Mesendoderm (in vitro differentiated cells): ENCODE measurements at regions not wholly inside any gene's neighbourhood (a gene's known extent, or its start where the extent isn't known, plus 50 kb on each side); places are given as distances from the start of the nearest gene placed in this dataset.

Experiments
- DNase-seq: peaks from one replicate; pipeline ENCODE4 v3.0.0; 2013
- H2AK5ac ChIP-seq: 2 replicates; pipeline ENCODE4 v1.6.1; 2013; ENCODE audit warnings: low read length, inconsistent platforms
- H2BK120ac ChIP-seq: 2 replicates; pipeline ENCODE4 v1.6.1; 2013; ENCODE audit warnings: low read depth, mild to moderate bottlenecking, low read length, moderate library complexity, mixed read lengths
- H2BK15ac ChIP-seq: replicated peaks from 2 replicates; pipeline ENCODE4 v1.6.1; 2013; ENCODE audit warnings: low read depth, mild to moderate bottlenecking, moderate library complexity
- H2BK5ac ChIP-seq: 2 replicates; pipeline ENCODE4 v1.6.1; 2013; ENCODE audit warnings: low read length, inconsistent platforms
- H3K18ac ChIP-seq: 2 replicates; pipeline ENCODE4 v1.6.1; 2013; ENCODE audit warnings: mild to moderate bottlenecking, low read length, mixed read lengths
- H3K23ac ChIP-seq: one replicate; pipeline ENCODE4 v1.6.1; 2013; ENCODE audit warnings: low read length
- H3K27ac ChIP-seq: 2 replicates; pipeline ENCODE4 v1.5.1; 2013; ENCODE audit warnings: low read depth, mild to moderate bottlenecking, inconsistent platforms, low read length, moderate library complexity
- H3K27me3 ChIP-seq: 2 replicates; pipeline ENCODE4 v1.6.1; 2013; ENCODE audit warnings: low read length, control low read depth, mild to moderate bottlenecking, inconsistent platforms; ENCODE audit not compliant: insufficient read depth, poor library complexity
- H3K36me3 ChIP-seq: 2 replicates; pipeline ENCODE4 v1.6.1; 2013; ENCODE audit warnings: low read length, inconsistent platforms; ENCODE audit not compliant: control insufficient read depth, insufficient read depth
- H3K4ac ChIP-seq: one replicate; pipeline ENCODE4 v1.6.1; 2013; ENCODE audit warnings: low read depth, mild to moderate bottlenecking, low read length, moderate library complexity
- H3K4me1 ChIP-seq: 2 replicates; pipeline ENCODE4 v1.6.1; 2013; ENCODE audit warnings: low read depth, low read length, inconsistent platforms; ENCODE audit not compliant: control insufficient read depth
- H3K4me2 ChIP-seq: 2 replicates; pipeline ENCODE4 v1.6.1; 2013; ENCODE audit warnings: low read length
- H3K4me3 ChIP-seq: 2 replicates; pipeline ENCODE4 v1.5.1; 2013; ENCODE audit warnings: mild to moderate bottlenecking, low read length
- H3K56ac ChIP-seq: one replicate; pipeline ENCODE4 v1.6.1; 2013; ENCODE audit warnings: low read length
- H3K79me1 ChIP-seq: 2 replicates; pipeline ENCODE4 v1.6.1; 2013; ENCODE audit warnings: low read length, inconsistent platforms
- H3K79me2 ChIP-seq: 2 replicates; pipeline ENCODE4 v1.6.1; 2013; ENCODE audit warnings: mild to moderate bottlenecking, low read length; ENCODE audit not compliant: control insufficient read depth, insufficient read depth
- H3K9ac ChIP-seq: 2 replicates; pipeline ENCODE4 v1.6.1; 2013; ENCODE audit warnings: low read length, inconsistent platforms
- H4K5ac ChIP-seq: one replicate; pipeline ENCODE4 v1.6.1; 2013; ENCODE audit warnings: low read length
- H4K8ac ChIP-seq: one replicate; pipeline ENCODE4 v1.6.1; 2013; ENCODE audit warnings: low read depth, mild to moderate bottlenecking, control low read depth, low read length, moderate library complexity
- WGBS: extraction: QIAGEN DNeasy Blood & Tissue Kit; methylation state at CpG from one replicate; pipeline ENCODE4 v1.1.7; 2013; ENCODE audit warnings: low lambda C conversion rate, missing lambda C conversion rate; ENCODE audit not compliant: insufficient coverage; ENCODE audit errors: extremely low coverage; 5-methylcytosine and 5-hydroxymethylcytosine counted together

- Histone ChIP-seq H3K9ac (no peak overlapping the region), H2BK120ac (no peak overlapping the region), H3K56ac (no peak overlapping the region), H4K5ac (no peak overlapping the region), H3K27me3 (no peaks in the 10 kb centered on the region), H3K18ac (no peak overlapping the region), H2BK15ac (no peak overlapping the region), H2AK5ac (no peak overlapping the region), H3K4ac (no peak overlapping the region), H3K23ac (no peak overlapping the region), H3K4me2 (no peak overlapping the region), H3K4me3 (no peak overlapping the region), H2BK5ac (no peak overlapping the region), H3K79me1 (no peaks in the 10 kb centered on the region), H3K4me1 (no peaks in the 10 kb centered on the region), H4K8ac (no peak overlapping the region), H3K36me3 (no peaks in the 10 kb centered on the region), H3K27ac (no peak overlapping the region), H3K79me2 (no peaks in the 10 kb centered on the region)
- no peak for DNase-seq
- no CpG with 5 or more reads among the region's 4 CpGs for WGBS
Observed at GRCh38 chr12:111163422-111163821, 205.5 kb downstream of the PHETA1 start.

DNA sequence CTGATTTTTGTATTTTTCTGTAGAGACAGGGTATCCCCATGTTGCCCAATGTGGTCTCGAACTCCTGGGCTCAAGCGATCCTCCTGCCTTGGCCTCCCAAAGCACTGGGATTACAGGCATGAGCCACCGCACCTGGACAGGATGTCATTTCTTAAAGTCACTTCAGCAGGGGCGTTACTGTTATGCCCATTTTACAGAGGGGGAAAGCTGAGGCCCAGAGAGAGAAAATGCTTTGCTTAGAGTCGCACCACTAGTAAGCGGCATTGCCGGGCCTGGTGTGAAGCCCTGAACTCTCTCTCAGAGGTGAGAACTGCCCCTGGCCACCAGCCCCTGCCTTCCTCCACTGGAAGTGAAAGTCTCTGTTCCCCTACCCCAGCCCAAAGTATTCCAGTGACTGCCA is 207.0 kb downstream of the PHETA1 start:
- no peak for DNase-seq
- Histone ChIP-seq H4K5ac (no peak overlapping the region), H3K36me3 (no peaks in the 10 kb centered on the region), H2BK120ac (no peak overlapping the region), H3K27ac (no peak overlapping the region), H3K18ac (no peak overlapping the region), H3K27me3 (no peaks in the 10 kb centered on the region), H3K4me1 (no peaks in the 10 kb centered on the region), H2AK5ac (no peak overlapping the region), H3K4me2 (no peak overlapping the region), H2BK5ac (no peak overlapping the region), H3K9ac (no peak overlapping the region), H4K8ac (no peak overlapping the region), H3K23ac (no peak overlapping the region), H2BK15ac (no peak overlapping the region), H3K56ac (no peak overlapping the region), H3K79me2 (no peaks in the 10 kb centered on the region), H3K79me1 (no peaks in the 10 kb centered on the region), H3K4me3 (no peak overlapping the region), H3K4ac (no peak overlapping the region)
- WGBS = no CpG with 5 or more reads among the region's 7 CpGs

DNA sequence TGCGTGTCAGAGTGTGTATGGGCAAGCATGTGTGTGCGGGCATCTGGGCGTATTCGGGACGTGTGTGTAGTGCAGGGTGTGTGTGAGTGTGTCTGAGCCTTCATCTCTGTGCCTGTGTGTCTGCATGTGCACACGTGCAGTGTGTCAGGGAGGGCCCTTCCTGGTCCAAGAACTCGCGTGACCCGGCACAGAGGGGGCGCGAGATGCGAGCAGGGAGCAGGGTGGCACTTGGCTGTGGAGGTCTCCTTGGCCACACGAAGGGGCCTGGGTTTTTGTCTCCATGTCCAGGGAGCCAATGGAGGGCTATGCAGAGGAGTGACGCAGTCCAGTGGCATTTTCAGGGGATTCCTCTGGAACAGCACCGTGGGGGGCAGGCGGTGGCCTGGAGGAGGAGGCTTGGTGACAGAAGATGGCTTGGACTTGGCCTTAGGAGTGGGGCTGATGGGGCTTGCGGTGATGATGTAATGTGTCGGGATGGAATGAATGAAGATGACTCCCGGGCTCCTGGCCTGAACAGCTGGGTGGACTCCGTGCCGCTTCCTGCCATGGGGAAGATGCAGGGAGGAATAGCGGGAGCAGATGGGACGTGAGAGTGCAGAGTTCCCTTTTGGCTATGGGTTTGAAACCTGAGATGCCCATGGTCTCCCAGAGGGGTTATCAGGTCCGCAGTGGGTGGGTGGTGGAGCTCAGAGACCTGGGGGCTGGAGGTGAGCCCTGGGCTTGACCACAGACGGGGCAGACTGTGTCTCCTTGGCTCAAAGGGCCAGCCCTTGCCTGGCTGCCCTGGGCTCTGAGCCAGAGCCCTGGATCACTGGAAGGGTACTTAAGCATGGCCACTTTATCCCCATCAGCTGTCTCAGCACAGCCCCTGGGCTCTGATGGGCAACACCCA is 208.3 kb downstream of the PHETA1 start:
- no CpG with 5 or more reads among the region's 25 CpGs for WGBS

DNA sequence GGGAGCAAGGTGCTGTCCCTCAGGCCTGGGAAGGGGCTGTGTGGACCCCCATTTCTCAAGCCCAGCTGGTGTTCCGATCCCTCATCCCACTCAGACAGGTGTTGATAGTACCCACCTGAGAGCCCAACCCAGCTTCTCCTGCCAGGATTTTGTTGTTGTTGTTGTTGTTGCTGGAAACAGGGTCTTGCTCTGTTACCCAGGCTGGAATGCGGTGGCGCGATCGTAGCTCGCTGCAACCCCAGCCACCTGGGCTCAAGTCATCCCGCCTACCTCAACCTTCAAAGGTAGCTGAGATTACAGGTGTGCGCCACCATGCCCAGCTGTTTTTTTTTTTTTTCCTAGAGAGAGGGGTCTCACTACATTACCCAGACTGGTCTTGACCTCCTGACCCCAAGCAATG is 209.9 kb downstream of the PHETA1 start:
- DNase-seq = peak; percentile 6
- no peak overlapping the region for H3K27ac ChIP-seq
- H2BK15ac ChIP-seq = no peak overlapping the region
- H4K5ac ChIP-seq = no peak overlapping the region
- no peaks in the 10 kb centered on the region for H3K27me3 ChIP-seq
- no peak overlapping the region for H3K4ac ChIP-seq
- no peak overlapping the region for H4K8ac ChIP-seq
- no peak overlapping the region for H2BK5ac ChIP-seq
- no peak overlapping the region for H3K23ac ChIP-seq
- H3K56ac ChIP-seq = no peak overlapping the region
- H2AK5ac ChIP-seq = no peak overlapping the region
- no peak overlapping the region for H2BK120ac ChIP-seq
- H3K79me1 ChIP-seq = no peaks in the 10 kb centered on the region
- no peak overlapping the region for H3K18ac ChIP-seq
- H3K4me1 ChIP-seq = peaks cover 3% of the 10 kb centered on the region
- no peaks in the 10 kb centered on the region for H3K36me3 ChIP-seq
- no peak overlapping the region for H3K4me2 ChIP-seq
- no peaks in the 10 kb centered on the region for H3K79me2 ChIP-seq
- WGBS = no CpG with 5 or more reads among the region's 8 CpGs
- H3K9ac ChIP-seq = no peak overlapping the region
- H3K4me3 ChIP-seq = no peak overlapping the region

More for the DNA sequence above, 208.3 kb downstream of the PHETA1 start:
- H4K5ac ChIP-seq = no peak overlapping the region
- H3K4ac ChIP-seq = no peak overlapping the region
- no peak overlapping the region for H3K23ac ChIP-seq
- H3K27ac ChIP-seq = no peak overlapping the region
- H2AK5ac ChIP-seq = no peak overlapping the region
- H2BK5ac ChIP-seq = no peak overlapping the region
- no peak overlapping the region for H3K4me2 ChIP-seq
- H3K79me2 ChIP-seq = no peaks in the 10 kb centered on the region
- H2BK15ac ChIP-seq = no peak overlapping the region
- peak; percentile 28 for DNase-seq
- no peak overlapping the region for H3K56ac ChIP-seq
- H2BK120ac ChIP-seq = no peak overlapping the region
- no peaks in the 10 kb centered on the region for H3K27me3 ChIP-seq
- H3K36me3 ChIP-seq = no peaks in the 10 kb centered on the region
- H3K79me1 ChIP-seq = no peaks in the 10 kb centered on the region
- H4K8ac ChIP-seq = no peak overlapping the region
- H3K4me3 ChIP-seq = no peak overlapping the region
- no peak overlapping the region for H3K9ac ChIP-seq
- H3K18ac ChIP-seq = no peak overlapping the region
- no peaks in the 10 kb centered on the region for H3K4me1 ChIP-seq

GRCh38 chr12:111157486-111157885 is 211.4 kb downstream of the PHETA1 start:
- Histone ChIP-seq H3K9ac (no peak overlapping the region), H2BK15ac (no peak overlapping the region), H3K79me1 (no peaks in the 10 kb centered on the region), H3K23ac (no peak overlapping the region), H2BK120ac (no peak overlapping the region), H3K36me3 (no peaks in the 10 kb centered on the region), H3K4me2 (no peak overlapping the region), H3K18ac (no peak overlapping the region), H3K4me3 (no peak overlapping the region), H2AK5ac (no peak overlapping the region), H3K27ac (no peak overlapping the region), H3K4ac (no peak overlapping the region), H3K27me3 (no peaks in the 10 kb centered on the region), H2BK5ac (no peak overlapping the region), H3K79me2 (no peaks in the 10 kb centered on the region), H3K56ac (no peak overlapping the region), H4K8ac (no peak overlapping the region), H4K5ac (no peak overlapping the region), H3K4me1 (peaks cover 5% of the 10 kb centered on the region)
- no CpG with 5 or more reads among the region's 2 CpGs for WGBS
- DNase-seq = no peak

DNA sequence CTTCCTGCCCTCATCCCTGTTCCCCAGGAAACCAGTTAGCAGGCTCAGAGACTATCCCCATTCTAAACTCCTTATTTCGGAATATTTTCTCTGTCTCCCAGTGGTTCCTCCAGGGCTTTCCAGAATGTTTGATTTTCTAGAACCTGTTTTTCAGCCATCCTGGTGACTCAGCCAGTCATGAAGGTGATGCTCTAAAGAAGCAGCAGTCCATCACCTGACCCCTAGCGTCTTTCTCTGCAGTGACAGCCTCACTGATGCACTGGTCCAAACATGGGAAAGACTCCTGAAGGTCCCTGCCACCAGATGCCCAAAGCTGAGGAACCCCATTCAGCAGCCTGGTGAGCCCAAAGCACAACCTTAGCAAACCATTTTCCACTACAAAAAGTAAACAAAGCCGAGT is 212.6 kb downstream of the PHETA1 start:
- no peak overlapping the region for H3K4me3 ChIP-seq
- no peak overlapping the region for H2BK5ac ChIP-seq
- H3K79me1 ChIP-seq = no peaks in the 10 kb centered on the region
- H3K18ac ChIP-seq = no peak overlapping the region
- H3K4ac ChIP-seq = no peak overlapping the region
- no CpG with 5 or more reads among the region's 3 CpGs for WGBS
- H2BK15ac ChIP-seq = no peak overlapping the region
- no peak overlapping the region for H2AK5ac ChIP-seq
- no peaks in the 10 kb centered on the region for H3K36me3 ChIP-seq
- no peak overlapping the region for H4K5ac ChIP-seq
- no peaks in the 10 kb centered on the region for H3K79me2 ChIP-seq
- H3K4me1 ChIP-seq = peaks cover 5% of the 10 kb centered on the region
- no peak overlapping the region for H3K27ac ChIP-seq
- no peak overlapping the region for H3K56ac ChIP-seq
- no peak overlapping the region for H3K4me2 ChIP-seq
- H3K9ac ChIP-seq = no peak overlapping the region
- no peak for DNase-seq
- no peak overlapping the region for H3K23ac ChIP-seq
- no peak overlapping the region for H2BK120ac ChIP-seq
- H3K27me3 ChIP-seq = no peaks in the 10 kb centered on the region
- no peak overlapping the region for H4K8ac ChIP-seq
